Astrocyte (in vitro differentiated cells and primary cell): ENCODE measurements at regions not wholly inside any gene's neighbourhood (a gene's known extent, or its start where the extent isn't known, plus 50 kb on each side); places are given as distances from the start of the nearest gene placed in this dataset.

Experiments
- DNase-seq: peaks from one replicate; pipeline ENCODE4 v3.0.0-alpha.2; 2010; ENCODE audit warnings: low read depth
- FAIRE-seq: peaks from 2 replicates; lab custom pipeline; 2011; peaks lifted over from hg19 to GRCh38; lab: Jason Lieb, UNC
- H2AFZ ChIP-seq: 2 replicates; pipeline ENCODE4 v1.6.0; 2012; ENCODE audit warnings: low read depth, low read length, inconsistent platforms
- H3K27ac ChIP-seq: 2 replicates; pipeline ENCODE4 v1.5.1; 2011; ENCODE audit warnings: low read depth, low read length, inconsistent platforms
- H3K27me3 ChIP-seq: 2 replicates; pipeline ENCODE4 v1.6.0; 2011; ENCODE audit warnings: low read length, inconsistent platforms; ENCODE audit not compliant: insufficient read depth
- H3K36me3 ChIP-seq: 2 replicates; pipeline ENCODE4 v1.5.1; 2011; ENCODE audit warnings: low read length, inconsistent platforms; ENCODE audit not compliant: insufficient read depth
- H3K4me1 ChIP-seq: 2 replicates; pipeline ENCODE4 v1.5.1; 2011; ENCODE audit warnings: low read length, inconsistent platforms; ENCODE audit not compliant: insufficient read depth
- H3K4me2 ChIP-seq: 2 replicates; pipeline ENCODE4 v1.6.0; 2012; ENCODE audit warnings: low read length, inconsistent platforms
- H3K4me3 ChIP-seq: 2 replicates; pipeline ENCODE4 v1.5.1; 2011; ENCODE audit warnings: low read depth, mild to moderate bottlenecking, low read length, inconsistent platforms; ENCODE audit not compliant: insufficient read depth
- H3K79me2 ChIP-seq: 2 replicates; pipeline ENCODE4 v1.6.0; 2012; ENCODE audit warnings: mild to moderate bottlenecking, low read length, inconsistent platforms; ENCODE audit not compliant: insufficient read depth
- H3K9ac ChIP-seq: 2 replicates; pipeline ENCODE4 v1.6.0; 2012; ENCODE audit warnings: mild to moderate bottlenecking, low read length, inconsistent platforms
- H3K9me3 ChIP-seq: 2 replicates; pipeline ENCODE4 v1.5.1; 2012; ENCODE audit warnings: low read depth, mild to moderate bottlenecking, low read length, inconsistent platforms; ENCODE audit not compliant: insufficient read depth
- H4K20me1 ChIP-seq: 2 replicates; pipeline ENCODE4 v1.6.0; 2012; ENCODE audit warnings: low read length, inconsistent platforms; ENCODE audit not compliant: insufficient read depth
- H3K27ac Mint-ChIP-seq: one replicate; pipeline ENCODE4 v1.8.0; 2021; ENCODE audit warnings: mild to moderate bottlenecking, mixed read lengths; ENCODE audit not compliant: unreplicated experiment
- H3K27me3 Mint-ChIP-seq: one replicate; pipeline ENCODE4 v1.8.0; 2021; ENCODE audit warnings: low read depth, mixed read lengths; ENCODE audit not compliant: unreplicated experiment
- H3K36me3 Mint-ChIP-seq: one replicate; pipeline ENCODE4 v1.8.0; 2021; ENCODE audit warnings: low read depth, mixed read lengths; ENCODE audit not compliant: unreplicated experiment
- H3K4me1 Mint-ChIP-seq: one replicate; pipeline ENCODE4 v1.8.0; 2021; ENCODE audit warnings: low read depth, mixed read lengths; ENCODE audit not compliant: unreplicated experiment
- H3K4me3 Mint-ChIP-seq: one replicate; pipeline ENCODE4 v1.8.0; 2021; ENCODE audit warnings: mild to moderate bottlenecking, moderate library complexity, mixed read lengths; ENCODE audit not compliant: unreplicated experiment
- H3K9me3 Mint-ChIP-seq: one replicate; pipeline ENCODE4 v1.8.0; 2021; ENCODE audit warnings: mild to moderate bottlenecking, mixed read lengths; ENCODE audit not compliant: unreplicated experiment
- CTCF ChIP-seq: IDR thresholded peaks from 2 replicates; pipeline ENCODE4 v1.5.1; 2011; ENCODE audit warnings: low read depth, mild to moderate bottlenecking, inconsistent platforms, low read length, moderate library complexity; ENCODE audit not compliant: insufficient read depth
- EZH2 ChIP-seq: IDR thresholded peaks from 2 replicates; pipeline ENCODE4 v1.6.1; 2012; ENCODE audit warnings: mild to moderate bottlenecking, low read length, inconsistent platforms; ENCODE audit not compliant: insufficient read depth

GRCh38 chr4:26035921-26036320 lies 121.9 kb downstream of the SMIM20 start:
- Mint-ChIP-seq H3K36me3 (peaks cover 1% of the 10 kb centered on the region), H3K27me3 (no peaks in the 10 kb centered on the region), H3K4me1 (peaks cover 19% of the 10 kb centered on the region), H3K9me3 (peaks cover 8% of the 10 kb centered on the region), H3K27ac (no peak overlapping the region), H3K4me3 (no peak overlapping the region)
- DNase-seq (no peak), FAIRE-seq (no peak)
- H3K27me3 ChIP-seq, result no peaks in the 10 kb centered on the region
- H2AFZ ChIP-seq, result no peak overlapping the region
- no peaks in the 10 kb centered on the region for H4K20me1 ChIP-seq
- no peak overlapping the region for H3K9ac ChIP-seq
- no peak overlapping the region for H3K4me3 ChIP-seq
- H3K4me1 ChIP-seq, result peaks cover 19% of the 10 kb centered on the region
- no peak overlapping the region for H3K27ac ChIP-seq
- H3K9me3 ChIP-seq, result no peaks in the 10 kb centered on the region
- TF ChIP-seq CTCF, result no peak
- no peak for TF ChIP-seq EZH2
- H3K4me2 ChIP-seq, result no peak overlapping the region
- H3K36me3 ChIP-seq, result no peaks in the 10 kb centered on the region
- H3K79me2 ChIP-seq, result no peaks in the 10 kb centered on the region

- peaks cover 5% of the 10 kb centered on the region for H3K4me1 Mint-ChIP-seq
- no peaks in the 10 kb centered on the region for H3K36me3 Mint-ChIP-seq
- no peaks in the 10 kb centered on the region for H3K36me3 ChIP-seq
- no peaks in the 10 kb centered on the region for H3K27me3 Mint-ChIP-seq
- no peaks in the 10 kb centered on the region for H4K20me1 ChIP-seq
- no peak overlapping the region for H3K4me3 ChIP-seq
- no peak overlapping the region for H3K4me2 ChIP-seq
- no peak for TF ChIP-seq EZH2
- no peak for TF ChIP-seq CTCF
- no peaks in the 10 kb centered on the region for H3K27me3 ChIP-seq
- H2AFZ ChIP-seq, result no peak overlapping the region
- DNase-seq (no peak), FAIRE-seq (no peak)
- no peak overlapping the region for H3K27ac ChIP-seq
- H3K4me3 Mint-ChIP-seq, result no peak overlapping the region
- no peaks in the 10 kb centered on the region for H3K79me2 ChIP-seq
- H3K4me1 ChIP-seq, result no peaks in the 10 kb centered on the region
- no peaks in the 10 kb centered on the region for H3K9me3 ChIP-seq
- no peak overlapping the region for H3K9ac ChIP-seq
- H3K9me3 Mint-ChIP-seq, result peaks cover 10% of the 10 kb centered on the region
- H3K27ac Mint-ChIP-seq, result no peak overlapping the region
These were observed 125.8 kb downstream of the SMIM20 start for GRCh38 chr4:26039639-26040359.

- H3K4me1 ChIP-seq, result peaks cover 16% of the 10 kb centered on the region
- H3K27me3 ChIP-seq, result no peaks in the 10 kb centered on the region
- H3K27ac Mint-ChIP-seq, result no peak overlapping the region
- no peak overlapping the region for H3K27ac ChIP-seq
- H3K4me1 Mint-ChIP-seq, result peaks cover 10% of the 10 kb centered on the region
- no peaks in the 10 kb centered on the region for H3K36me3 ChIP-seq
- no peaks in the 10 kb centered on the region for H3K27me3 Mint-ChIP-seq
- H3K4me2 ChIP-seq, result peak overlapping the region; percentile 9
- peaks cover 4% of the 10 kb centered on the region for H3K9me3 Mint-ChIP-seq
- FAIRE-seq (no peak), DNase-seq (peak; percentile 38)
- H3K9ac ChIP-seq, result no peak overlapping the region
- H3K79me2 ChIP-seq, result no peaks in the 10 kb centered on the region
- TF ChIP-seq CTCF (no peak), EZH2 (no peak)
- H3K4me3 Mint-ChIP-seq, result no peak overlapping the region
- H2AFZ ChIP-seq, result peak overlapping the region; percentile 3
- no peak overlapping the region for H3K4me3 ChIP-seq
- H3K9me3 ChIP-seq, result no peaks in the 10 kb centered on the region
- peaks cover 1% of the 10 kb centered on the region for H3K36me3 Mint-ChIP-seq
- H4K20me1 ChIP-seq, result no peaks in the 10 kb centered on the region
These were observed 130.5 kb downstream of the SMIM20 start for GRCh38 chr4:26044524-26044923.
